ENCODE measurements at regions not wholly inside any gene's neighbourhood (a gene's known extent, or its start where the extent isn't known, plus 50 kb on each side); places are given as distances from the start of the nearest gene placed in this dataset.

DNA sequence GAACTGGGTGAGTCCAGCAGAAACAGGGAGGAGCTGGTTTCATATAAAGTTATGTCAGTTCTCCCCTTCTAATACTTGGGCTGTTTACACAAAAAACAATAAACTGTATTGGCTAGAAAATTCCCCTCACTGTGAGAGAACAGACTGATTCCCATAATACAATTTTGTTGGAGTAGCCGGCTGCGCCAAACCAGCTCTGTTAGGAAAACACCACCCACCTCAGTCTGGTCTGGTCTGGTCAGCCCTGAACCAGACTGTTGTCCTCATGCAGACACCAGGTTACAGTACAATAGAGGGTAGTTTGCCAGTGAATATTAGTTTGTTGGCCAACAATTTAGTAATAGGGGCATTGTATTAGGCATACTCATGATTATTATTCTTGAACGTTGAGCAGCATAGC is 356.4 kb downstream of the EFNA5 start:
- Histone ChIP-seq H3K4me3 (ENCODE audit: insufficient read depth, low read depth, low read length) (no peak overlapping the region), H3K36me3 (ENCODE audit: insufficient read depth, low read length) (no peaks in the 10 kb centered on the region), H3K79me2 (ENCODE audit: insufficient read depth, low read length) (no peaks in the 10 kb centered on the region), H2AFZ (ENCODE audit: low read depth, low read length) (no peak overlapping the region), H3K9ac (ENCODE audit: low read length) (no peak overlapping the region), H3K4me1 (ENCODE audit: insufficient read depth, low read length) (no peaks in the 10 kb centered on the region), H3K27ac (ENCODE audit: low read depth, low read length) (no peak overlapping the region), H3K27me3 (ENCODE audit: insufficient read depth, low read length) (no peaks in the 10 kb centered on the region), H4K20me1 (ENCODE audit: insufficient read depth, low read length) (no peaks in the 10 kb centered on the region), H3K4me2 (ENCODE audit: low read length) (no peak overlapping the region), H3K9me3 (ENCODE audit: insufficient read depth, low read depth, low read length) (no peaks in the 10 kb centered on the region)
- H3K9me3 Mint-ChIP-seq (ENCODE audit: unreplicated experiment), result no peaks in the 10 kb centered on the region
- DNase-seq (ENCODE audit: low read depth) (no peak), FAIRE-seq (no peak)
- peaks cover 2% of the 10 kb centered on the region for H3K4me1 Mint-ChIP-seq (ENCODE audit: low read depth, unreplicated experiment)
- no peaks in the 10 kb centered on the region for H3K36me3 Mint-ChIP-seq (ENCODE audit: low read depth, unreplicated experiment)
- H3K27me3 Mint-ChIP-seq (ENCODE audit: low read depth, unreplicated experiment), result no peaks in the 10 kb centered on the region
- no peak overlapping the region for H3K4me3 Mint-ChIP-seq (ENCODE audit: unreplicated experiment)
- no peak overlapping the region for H3K27ac Mint-ChIP-seq (ENCODE audit: unreplicated experiment)
- TF ChIP-seq, protein P1, sequence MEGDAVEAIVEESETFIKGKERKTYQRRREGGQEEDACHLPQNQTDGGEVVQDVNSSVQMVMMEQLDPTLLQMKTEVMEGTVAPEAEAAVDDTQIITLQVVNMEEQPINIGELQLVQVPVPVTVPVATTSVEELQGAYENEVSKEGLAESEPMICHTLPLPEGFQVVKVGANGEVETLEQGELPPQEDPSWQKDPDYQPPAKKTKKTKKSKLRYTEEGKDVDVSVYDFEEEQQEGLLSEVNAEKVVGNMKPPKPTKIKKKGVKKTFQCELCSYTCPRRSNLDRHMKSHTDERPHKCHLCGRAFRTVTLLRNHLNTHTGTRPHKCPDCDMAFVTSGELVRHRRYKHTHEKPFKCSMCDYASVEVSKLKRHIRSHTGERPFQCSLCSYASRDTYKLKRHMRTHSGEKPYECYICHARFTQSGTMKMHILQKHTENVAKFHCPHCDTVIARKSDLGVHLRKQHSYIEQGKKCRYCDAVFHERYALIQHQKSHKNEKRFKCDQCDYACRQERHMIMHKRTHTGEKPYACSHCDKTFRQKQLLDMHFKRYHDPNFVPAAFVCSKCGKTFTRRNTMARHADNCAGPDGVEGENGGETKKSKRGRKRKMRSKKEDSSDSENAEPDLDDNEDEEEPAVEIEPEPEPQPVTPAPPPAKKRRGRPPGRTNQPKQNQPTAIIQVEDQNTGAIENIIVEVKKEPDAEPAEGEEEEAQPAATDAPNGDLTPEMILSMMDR (IDR thresholded peaks at IDR 0.05; ENCODE audit: insufficient read depth, low read depth, low read length), result no peak
- no peak for TF ChIP-seq EZH2 (IDR thresholded peaks at IDR 0.05; ENCODE audit: insufficient read depth, low read length)

DNA sequence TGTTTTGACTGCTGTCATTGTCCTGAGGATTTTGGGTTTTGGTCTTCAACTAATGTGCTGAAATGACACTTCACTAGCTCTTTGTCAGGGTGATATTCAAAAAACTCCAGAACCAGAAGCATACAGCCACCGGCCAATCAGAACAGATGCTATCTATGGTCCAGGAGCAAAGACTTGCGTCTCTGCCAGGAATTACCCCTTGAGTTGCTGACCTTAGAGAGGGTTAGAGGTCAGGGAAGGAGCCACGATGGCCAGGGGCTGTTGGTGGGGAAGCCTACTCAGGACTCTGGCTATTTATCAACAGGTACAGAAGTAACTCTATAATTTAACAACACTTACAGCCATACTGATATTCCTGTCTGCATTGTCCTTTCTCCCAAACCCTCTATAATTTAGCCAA is 356.8 kb downstream of the EFNA5 start:
- FAIRE-seq (no peak), DNase-seq (ENCODE audit: low read depth) (no peak)
- H3K27ac Mint-ChIP-seq (ENCODE audit: unreplicated experiment), result no peak overlapping the region
- H3K9ac ChIP-seq (ENCODE audit: low read length), result no peak overlapping the region
- H3K36me3 ChIP-seq (ENCODE audit: insufficient read depth, low read length), result no peaks in the 10 kb centered on the region
- no peaks in the 10 kb centered on the region for H3K4me1 ChIP-seq (ENCODE audit: insufficient read depth, low read length)
- TF ChIP-seq, protein P1 (IDR thresholded peaks at IDR 0.05; ENCODE audit: insufficient read depth, low read depth, low read length), result no peak
- TF ChIP-seq EZH2 (IDR thresholded peaks at IDR 0.05; ENCODE audit: insufficient read depth, low read length), result no peak
- H3K4me2 ChIP-seq (ENCODE audit: low read length), result no peak overlapping the region
- no peaks in the 10 kb centered on the region for H3K36me3 Mint-ChIP-seq (ENCODE audit: low read depth, unreplicated experiment)
- H2AFZ ChIP-seq (ENCODE audit: low read depth, low read length), result no peak overlapping the region
- H4K20me1 ChIP-seq (ENCODE audit: insufficient read depth, low read length), result no peaks in the 10 kb centered on the region
- H3K27me3 ChIP-seq (ENCODE audit: insufficient read depth, low read length), result no peaks in the 10 kb centered on the region
- no peaks in the 10 kb centered on the region for H3K9me3 Mint-ChIP-seq (ENCODE audit: unreplicated experiment)
- no peaks in the 10 kb centered on the region for H3K9me3 ChIP-seq (ENCODE audit: insufficient read depth, low read depth, low read length)
- H3K4me1 Mint-ChIP-seq (ENCODE audit: low read depth, unreplicated experiment), result peaks cover 2% of the 10 kb centered on the region
- H3K79me2 ChIP-seq (ENCODE audit: insufficient read depth, low read length), result no peaks in the 10 kb centered on the region
- H3K27ac ChIP-seq (ENCODE audit: low read depth, low read length), result no peak overlapping the region
- H3K4me3 Mint-ChIP-seq (ENCODE audit: unreplicated experiment), result no peak overlapping the region
- no peaks in the 10 kb centered on the region for H3K27me3 Mint-ChIP-seq (ENCODE audit: low read depth, unreplicated experiment)
- H3K4me3 ChIP-seq (ENCODE audit: insufficient read depth, low read depth, low read length), result no peak overlapping the region

DNA sequence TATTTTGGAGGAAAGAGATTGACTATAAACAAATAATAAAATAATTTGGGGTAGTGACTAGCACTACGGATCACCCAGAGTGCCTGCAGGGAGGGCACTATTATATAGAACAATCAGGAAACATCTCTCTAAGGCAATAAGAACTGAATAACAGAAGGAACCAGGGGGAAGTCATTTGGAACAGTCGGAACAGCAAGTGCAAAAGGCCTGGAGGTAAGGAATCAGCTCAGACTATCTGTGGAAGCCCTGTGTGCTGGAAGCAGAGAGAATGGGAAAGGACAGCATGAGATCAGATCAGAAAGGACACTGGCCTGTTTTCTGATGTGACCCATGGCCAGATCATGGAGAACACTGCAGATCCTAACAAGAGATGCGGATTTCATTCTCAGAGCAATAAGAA is 357.6 kb downstream of the EFNA5 start:
- H3K27ac Mint-ChIP-seq (ENCODE audit: unreplicated experiment), result no peak overlapping the region
- H3K9ac ChIP-seq (ENCODE audit: low read length), result no peak overlapping the region
- FAIRE-seq, result no peak

More for the DNA sequence above, 357.6 kb downstream of the EFNA5 start:
- Histone ChIP-seq H3K27me3 (ENCODE audit: insufficient read depth, low read length) (no peaks in the 10 kb centered on the region), H3K4me1 (ENCODE audit: insufficient read depth, low read length) (no peaks in the 10 kb centered on the region), H3K79me2 (ENCODE audit: insufficient read depth, low read length) (no peaks in the 10 kb centered on the region), H3K4me2 (ENCODE audit: low read length) (no peak overlapping the region), H3K27ac (ENCODE audit: low read depth, low read length) (no peak overlapping the region), H4K20me1 (ENCODE audit: insufficient read depth, low read length) (no peaks in the 10 kb centered on the region), H3K36me3 (ENCODE audit: insufficient read depth, low read length) (no peaks in the 10 kb centered on the region), H3K4me3 (ENCODE audit: insufficient read depth, low read depth, low read length) (no peak overlapping the region), H3K9me3 (ENCODE audit: insufficient read depth, low read depth, low read length) (no peaks in the 10 kb centered on the region), H2AFZ (ENCODE audit: low read depth, low read length) (no peak overlapping the region)
- peaks cover 2% of the 10 kb centered on the region for H3K4me1 Mint-ChIP-seq (ENCODE audit: low read depth, unreplicated experiment)
- H3K27me3 Mint-ChIP-seq (ENCODE audit: low read depth, unreplicated experiment), result no peaks in the 10 kb centered on the region
- no peak for DNase-seq (ENCODE audit: low read depth)
- H3K36me3 Mint-ChIP-seq (ENCODE audit: low read depth, unreplicated experiment), result no peaks in the 10 kb centered on the region
- H3K4me3 Mint-ChIP-seq (ENCODE audit: unreplicated experiment), result no peak overlapping the region
- TF ChIP-seq, protein P1 (IDR thresholded peaks at IDR 0.05; ENCODE audit: insufficient read depth, low read depth, low read length), result no peak
- TF ChIP-seq EZH2 (IDR thresholded peaks at IDR 0.05; ENCODE audit: insufficient read depth, low read length), result no peak
- H3K9me3 Mint-ChIP-seq (ENCODE audit: unreplicated experiment), result no peaks in the 10 kb centered on the region

Data from astrocyte (in vitro differentiated cells and primary cell).